ENCODE measurements at regions not wholly inside any gene's neighbourhood (a gene's known extent, or its start where the extent isn't known, plus 50 kb on each side); places are given as distances from the start of the nearest gene placed in this dataset.

GRCh38 chr10:113386005-113386404, 166.8 kb upstream of the HABP2 start:
- TF ChIP-seq POLR2AphosphoS5 (IDR thresholded peaks at IDR 0.05; ENCODE audit: low read depth, low read length) (no peak), FOXP2 (optimal IDR thresholded peaks at IDR 0.05; ENCODE audit: borderline replicate concordance, extremely low read depth, extremely low read length, insufficient read depth) (no peak), REST (IDR thresholded peaks at IDR 0.05; ENCODE audit: insufficient read depth in 1 of 2, low read depth in 2 of 2, low read length in 2 of 2) (no peak), SIN3A (IDR thresholded peaks at IDR 0.05; ENCODE audit: borderline replicate concordance, insufficient read depth, low read length) (no peak), TAF1 (IDR thresholded peaks at IDR 0.05; ENCODE audit: borderline replicate concordance, insufficient read depth, low read length) (no peak)

All from PFSK-1 (cell line).